SK-N-SH (cell line): ENCODE measurements at regions not wholly inside any gene's neighbourhood (a gene's known extent, or its start where the extent isn't known, plus 50 kb on each side); places are given as distances from the start of the nearest gene placed in this dataset.
"Not testable (repeated sequence)": the region's sequence is repeated elsewhere in the genome, so short reads cannot be mapped to it uniquely, and the experiment has no call there.

Source experiments
- CTCF ChIA-PET: fragments of 300-600, 350-600 bp; formaldehyde crosslinking; extraction: SDS; loops from one replicate; lab custom pipeline; 2021; lab: Yijun Ruan, JAX
- POLR2A ChIA-PET: fragments of 350-600 bp; sonication (Branson Sonifier 250); formaldehyde crosslinking; extraction: SDS; loops from one replicate; lab custom pipeline; 2020; ENCODE audit warnings: antibody characterized with exemption, inconsistent platforms; lab: Yijun Ruan, JAX
- DNase-seq: peaks from one replicate; pipeline ENCODE4 v3.0.0; 2012
- H2AFZ ChIP-seq: fragments of 200-600 bp; sonication (generic); 2 replicates; pipeline ENCODE4 v1.8.1; 2016; ENCODE audit warnings: antibody characterized with exemption, mild to moderate bottlenecking, low read depth
- H3F3A ChIP-seq: fragments of 200-600 bp; sonication (generic); replicated peaks from 2 replicates; pipeline ENCODE3; 2016; ENCODE audit warnings: antibody characterized with exemption, mild to moderate bottlenecking; ENCODE audit not compliant: insufficient read depth
- H3K27ac ChIP-seq, 2 experiments: fragments of 200-500 bp in 1 of 2; fragments of 200-600 bp in 1 of 2; sonication (Bioruptor generic) in 1 of 2; sonication (generic), shearing (Covaris generic) in 1 of 2; 2 replicates each; pipeline versions ENCODE4 v1.5.1 to v1.6.1; 2014 to 2016; ENCODE audit warnings: low read depth in 2 of 2, inconsistent platforms in 1 of 2, low read length in 1 of 2, mild to moderate bottlenecking in 1 of 2, mixed read lengths in 1 of 2
- H3K27me3 ChIP-seq: fragments of 200-600 bp; sonication (generic), shearing (Covaris generic); 2 replicates; pipeline ENCODE4 v1.6.1; 2016; ENCODE audit warnings: mixed run types; ENCODE audit not compliant: insufficient read depth
- H3K36me3 ChIP-seq, 2 experiments: fragments of 200-500 bp in 1 of 2; fragments of 200-600 bp in 1 of 2; sonication (Bioruptor generic) in 1 of 2; sonication (generic) in 1 of 2; replicated peaks in 1 of 2; 2 replicates each; pipeline versions ENCODE3 to v1.5.1; 2014 to 2016; ENCODE audit warnings: low read length in 1 of 2, mild to moderate bottlenecking in 1 of 2; ENCODE audit not compliant: insufficient read depth in 2 of 2, control insufficient read depth in 1 of 2
- H3K4me1 ChIP-seq, 2 experiments: fragments of 200-500 bp in 1 of 2; fragments of 200-600 bp in 1 of 2; sonication (Bioruptor generic) in 1 of 2; sonication (generic), shearing (Covaris generic) in 1 of 2; 2 replicates each; pipeline versions ENCODE4 v1.5.1 to v1.6.1; 2014 to 2016; ENCODE audit warnings: low read depth in 1 of 2, low read length in 1 of 2, mixed run types in 1 of 2; ENCODE audit not compliant: insufficient read depth in 2 of 2, control insufficient read depth in 1 of 2
- H3K4me2 ChIP-seq: fragments of 200-600 bp; sonication (generic), shearing (Covaris generic); 2 replicates; pipeline ENCODE4 v1.6.1; 2017; ENCODE audit warnings: mixed run types
- H3K4me3 ChIP-seq, 2 experiments: fragments of 200-500 bp in 1 of 2; fragments of 200-600 bp in 1 of 2; sonication (Bioruptor generic) in 1 of 2; sonication (generic), shearing (Covaris generic) in 1 of 2; 2 replicates each; pipeline versions ENCODE4 v1.5.1 to v1.8.1; 2014 to 2016; ENCODE audit warnings: low read depth in 2 of 2, inconsistent platforms in 1 of 2, low read length in 1 of 2, mild to moderate bottlenecking in 1 of 2, mixed read lengths in 1 of 2, moderate library complexity in 1 of 2
- H3K79me2 ChIP-seq: fragments of 200-600 bp; sonication (generic); 2 replicates; pipeline ENCODE4 v1.8.1; 2017; ENCODE audit warnings: mild to moderate bottlenecking; ENCODE audit not compliant: insufficient read depth
- H3K9ac ChIP-seq: fragments of 200-600 bp; sonication (generic); 2 replicates; pipeline ENCODE4 v1.6.1; 2017; ENCODE audit warnings: mixed run types
- H3K9me2 ChIP-seq: fragments of 200-600 bp; sonication (generic); 2 replicates; pipeline ENCODE4 v1.6.1; 2017; ENCODE audit warnings: mixed run types
- H3K9me3 ChIP-seq: fragments of 200-600 bp; sonication (generic); 2 replicates; pipeline ENCODE4 v1.6.1; 2017; ENCODE audit warnings: mixed run types, mild to moderate bottlenecking, moderate library complexity
- H4K20me1 ChIP-seq: fragments of 200-600 bp; sonication (generic); 2 replicates; pipeline ENCODE4 v1.6.1; 2017; ENCODE audit warnings: mild to moderate bottlenecking, mixed run types; ENCODE audit not compliant: insufficient read depth
- FOXJ3 ChIP-seq: sonication (generic); formaldehyde crosslinking; IDR thresholded peaks from 2 replicates; pipeline ENCODE4 v1.5.1; 2020; ENCODE audit warnings: mild to moderate bottlenecking, missing genetic modification reagents
- GATA2 ChIP-seq: sonication (generic); formaldehyde crosslinking; IDR thresholded peaks from 2 replicates; pipeline ENCODE4 v1.5.0; 2020; ENCODE audit warnings: mild to moderate bottlenecking, missing genetic modification reagents
- JUND ChIP-seq: IDR thresholded peaks from 2 replicates; pipeline ENCODE4 v1.4.0; 2012
- NRF1 ChIP-seq: IDR thresholded peaks from 2 replicates; pipeline ENCODE4 v1.6.1; 2012; ENCODE audit warnings: low read depth, mild to moderate bottlenecking, low read length
- RCOR1 ChIP-seq: fragments of 150-350 bp; IDR thresholded peaks from 2 replicates; pipeline ENCODE4 v1.6.1; 2017; ENCODE audit warnings: antibody characterized with exemption, low read length
- RFX5 ChIP-seq: IDR thresholded peaks from 2 replicates; pipeline ENCODE4 v1.6.1; 2012; ENCODE audit warnings: mild to moderate bottlenecking, improper control_type of control experiment, low read length
- RXRA ChIP-seq: IDR thresholded peaks from 2 replicates; pipeline ENCODE4 v1.4.0; 2012; ENCODE audit warnings: low read depth, mild to moderate bottlenecking, borderline replicate concordance
- TAF1 ChIP-seq: IDR thresholded peaks from 2 replicates; pipeline ENCODE4 v1.6.1; 2012; ENCODE audit warnings: low read depth, mild to moderate bottlenecking, low read length, moderate library complexity, borderline replicate concordance
- WGBS: methylation state at CpG from one replicate; pipeline ENCODE4 v1.1.6; 2017; ENCODE audit warnings: low lambda C conversion rate; 5-methylcytosine and 5-hydroxymethylcytosine counted together
- TF ChIP-seq, protein P1 (sequence below): fragments of 150-350 bp; IDR thresholded peaks from 2 replicates; pipeline ENCODE4 v1.6.1; 2017; ENCODE audit warnings: antibody characterized with exemption, low read length, low read depth, borderline replicate concordance
- TF ChIP-seq, protein P2 (sequence below): IDR thresholded peaks from 2 replicates; pipeline ENCODE4 v1.4.0; 2012; ENCODE audit warnings: low read depth, borderline replicate concordance

DNA sequence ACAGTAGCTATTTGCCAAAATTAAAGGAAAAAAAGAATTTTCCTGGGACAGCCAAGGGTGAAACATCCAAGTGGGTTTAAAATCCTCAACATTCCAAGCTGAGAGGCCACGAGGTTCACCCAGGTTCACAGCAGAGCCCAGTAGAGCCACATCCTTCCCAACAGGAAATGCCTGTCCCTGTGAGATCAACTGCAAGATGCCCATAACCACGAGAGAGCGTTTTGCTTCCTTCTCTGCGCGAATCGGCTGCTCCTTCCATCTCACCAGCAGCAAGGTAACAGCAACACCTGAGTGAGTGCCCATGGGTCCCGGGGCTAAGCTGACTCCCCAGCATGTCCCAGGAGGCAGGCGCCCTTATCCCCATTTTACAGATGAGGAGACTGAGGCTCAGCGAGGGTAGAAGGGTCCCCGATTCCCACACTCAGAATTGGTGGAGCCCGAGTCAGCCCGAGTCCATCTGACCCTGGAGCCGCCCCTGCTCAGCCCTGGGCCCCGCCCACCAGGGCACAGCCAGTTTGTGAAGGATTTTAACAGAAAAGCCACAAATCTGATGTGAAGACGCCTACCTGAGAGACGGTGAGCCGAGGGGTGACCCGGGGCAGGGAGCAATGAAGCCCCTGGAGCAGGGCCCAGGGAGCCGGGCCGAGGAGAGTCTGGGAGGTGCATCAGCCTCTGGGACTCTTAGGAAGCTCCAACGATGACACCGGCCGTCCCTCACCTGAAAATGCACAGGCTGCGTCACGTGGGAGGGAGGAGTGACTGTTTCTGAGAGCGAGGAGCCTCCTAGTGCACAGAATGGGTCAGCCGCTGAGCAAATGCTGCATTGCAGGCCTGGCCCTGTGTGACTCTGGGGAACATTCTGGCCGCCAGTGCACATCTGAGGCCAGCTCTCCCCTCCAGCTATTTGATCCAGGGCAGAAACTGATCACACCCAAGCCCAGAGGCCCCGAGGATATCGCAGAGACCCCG is 236.9 kb upstream of the SFSWAP start:
- Histone ChIP-seq H3K4me1 (no peaks in the 10 kb centered on the region; a peak in 1 of 4 replicates), H3K36me3 (no peaks in the 10 kb centered on the region), H3F3A (no peaks in the 10 kb centered on the region), H3K9me3 (no peaks in the 10 kb centered on the region), H3K79me2 (no peaks in the 10 kb centered on the region), H3K9ac (no peak overlapping the region), H2AFZ (no peak overlapping the region), H3K4me2 (no peak overlapping the region), H4K20me1 (no peaks in the 10 kb centered on the region), H3K27ac (no peak overlapping the region), H3K9me2 (no peaks in the 10 kb centered on the region), H3K4me3 (no peak overlapping the region), H3K27me3 (no peaks in the 10 kb centered on the region)
- ChIA-PET CTCF (interaction anchor here (2.6 kb wide), 1 partner anchor 19 kb away, joined by 10 read pairs; no protein-coding TSS in a partner anchor), POLR2A (no interaction called here)
- WGBS, result 34% methylated on average over 13 of the region's 31 CpGs
- DNase-seq, result no peak
- TF ChIP-seq NRF1 (no peak), JUND (no peak), FOXJ3 (CRISPR knock-in tag) (no peak), TAF1 (no peak), RXRA (no peak), RCOR1 (no peak), RFX5 (no peak)
- TF ChIP-seq, protein P1, sequence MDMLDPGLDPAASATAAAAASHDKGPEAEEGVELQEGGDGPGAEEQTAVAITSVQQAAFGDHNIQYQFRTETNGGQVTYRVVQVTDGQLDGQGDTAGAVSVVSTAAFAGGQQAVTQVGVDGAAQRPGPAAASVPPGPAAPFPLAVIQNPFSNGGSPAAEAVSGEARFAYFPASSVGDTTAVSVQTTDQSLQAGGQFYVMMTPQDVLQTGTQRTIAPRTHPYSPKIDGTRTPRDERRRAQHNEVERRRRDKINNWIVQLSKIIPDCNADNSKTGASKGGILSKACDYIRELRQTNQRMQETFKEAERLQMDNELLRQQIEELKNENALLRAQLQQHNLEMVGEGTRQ, result no peak

DNA sequence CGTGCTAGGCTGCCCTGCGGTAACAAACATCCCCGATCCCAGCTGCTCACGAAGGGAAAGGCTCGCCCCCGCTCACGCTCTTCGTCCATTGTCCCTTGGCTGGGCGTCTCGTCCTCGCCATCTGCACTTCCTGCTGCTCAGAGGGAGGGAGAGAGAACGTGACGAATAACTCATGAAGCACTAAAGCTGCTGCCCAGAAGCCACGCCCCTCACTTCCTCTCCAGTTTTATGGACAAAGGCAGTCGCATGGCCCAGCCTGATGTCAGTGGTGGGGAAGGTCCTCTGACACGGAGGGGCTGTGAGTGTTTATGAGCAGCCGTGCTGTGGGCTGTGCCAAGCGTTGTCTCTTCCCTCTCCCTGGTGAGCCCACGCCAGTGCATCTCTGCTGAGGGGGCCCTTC is 235.9 kb upstream of the SFSWAP start:
- H4K20me1 ChIP-seq, H3K27me3 ChIP-seq, H3K4me2 ChIP-seq, POLR2A ChIA-PET, H3K4me1 ChIP-seq, H3K79me2 ChIP-seq, CTCF ChIA-PET, H3K36me3 ChIP-seq, H3F3A ChIP-seq, H2AFZ ChIP-seq, DNase-seq, H3K9me3 ChIP-seq, H3K9ac ChIP-seq, H3K27ac ChIP-seq, H3K4me3 ChIP-seq, H3K9me2 ChIP-seq: not testable (repeated sequence)
- 40% methylated on average over 3 of the region's 19 CpGs for WGBS

DNA sequence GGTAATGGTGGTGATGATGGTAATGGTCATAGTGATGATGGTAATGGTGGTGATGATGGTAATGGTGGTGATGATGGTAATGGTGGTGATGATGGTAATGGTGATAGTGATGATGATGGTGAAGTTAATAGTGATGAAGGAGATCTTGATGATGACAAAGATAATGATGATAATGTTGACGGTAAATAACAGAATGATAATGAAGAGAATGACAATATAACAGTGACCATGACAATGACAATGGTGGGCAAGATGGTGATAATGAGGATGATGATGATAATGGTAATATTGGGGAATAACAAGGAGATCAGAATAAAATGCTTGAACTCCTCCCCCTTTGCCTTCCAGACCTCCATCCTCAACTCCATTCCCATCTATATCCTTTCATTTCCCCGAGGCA is 233.3 kb upstream of the SFSWAP start:
- no peak overlapping the region for H3K27ac ChIP-seq
- H3K4me3 ChIP-seq, result no peak overlapping the region
- WGBS, result 44% methylated on average over 2 of the region's 2 CpGs
- ChIA-PET CTCF (no interaction called here), POLR2A (no interaction called here)
- H3K9me3 ChIP-seq, result no peaks in the 10 kb centered on the region
- no peak for DNase-seq
- TF ChIP-seq, protein P2, sequence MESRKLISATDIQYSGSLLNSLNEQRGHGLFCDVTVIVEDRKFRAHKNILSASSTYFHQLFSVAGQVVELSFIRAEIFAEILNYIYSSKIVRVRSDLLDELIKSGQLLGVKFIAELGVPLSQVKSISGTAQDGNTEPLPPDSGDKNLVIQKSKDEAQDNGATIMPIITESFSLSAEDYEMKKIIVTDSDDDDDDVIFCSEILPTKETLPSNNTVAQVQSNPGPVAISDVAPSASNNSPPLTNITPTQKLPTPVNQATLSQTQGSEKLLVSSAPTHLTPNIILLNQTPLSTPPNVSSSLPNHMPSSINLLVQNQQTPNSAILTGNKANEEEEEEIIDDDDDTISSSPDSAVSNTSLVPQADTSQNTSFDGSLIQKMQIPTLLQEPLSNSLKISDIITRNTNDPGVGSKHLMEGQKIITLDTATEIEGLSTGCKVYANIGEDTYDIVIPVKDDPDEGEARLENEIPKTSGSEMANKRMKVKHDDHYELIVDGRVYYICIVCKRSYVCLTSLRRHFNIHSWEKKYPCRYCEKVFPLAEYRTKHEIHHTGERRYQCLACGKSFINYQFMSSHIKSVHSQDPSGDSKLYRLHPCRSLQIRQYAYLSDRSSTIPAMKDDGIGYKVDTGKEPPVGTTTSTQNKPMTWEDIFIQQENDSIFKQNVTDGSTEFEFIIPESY, result no peak
- TF ChIP-seq GATA2 (CRISPR knock-in tag), result no peak
- H3K36me3 ChIP-seq, result no peaks in the 10 kb centered on the region
- no peak overlapping the region for H3K9ac ChIP-seq
- no peaks in the 10 kb centered on the region for H3F3A ChIP-seq
- no peaks in the 10 kb centered on the region for H4K20me1 ChIP-seq
- H3K9me2 ChIP-seq, result no peaks in the 10 kb centered on the region
- H2AFZ ChIP-seq, result no peak overlapping the region
- H3K4me2 ChIP-seq, result no peak overlapping the region
- no peaks in the 10 kb centered on the region for H3K79me2 ChIP-seq
- no peaks in the 10 kb centered on the region for H3K27me3 ChIP-seq
- H3K4me1 ChIP-seq, result no peaks in the 10 kb centered on the region; a peak in 1 of 4 replicates
